IMR-90 (cell line): ENCODE measurements at regions not wholly inside any gene's neighbourhood (a gene's known extent, or its start where the extent isn't known, plus 50 kb on each side); places are given as distances from the start of the nearest gene placed in this dataset.

Experiments
- BHLHE40 ChIP-seq: fragments of 150-350 bp; IDR thresholded peaks from 2 replicates; pipeline ENCODE4 v1.6.1; 2016; ENCODE audit warnings: mild to moderate bottlenecking, low read depth, low read length
- FOS ChIP-seq: fragments of 150-350 bp; IDR thresholded peaks from 2 replicates; pipeline ENCODE4 v1.6.1; 2016; ENCODE audit warnings: low read depth, low read length
- MAFK ChIP-seq: IDR thresholded peaks from 2 replicates; pipeline ENCODE4 v1.6.1; 2012; ENCODE audit warnings: low read depth, low read length, improper control_type of control experiment
- MXI1 ChIP-seq: IDR thresholded peaks from 2 replicates; pipeline ENCODE4 v1.6.1; 2012; ENCODE audit warnings: low read depth, mild to moderate bottlenecking, low read length, moderate library complexity, borderline replicate concordance
- RAD21 ChIP-seq: IDR thresholded peaks from 2 replicates; pipeline ENCODE4 v1.6.1; 2012; ENCODE audit warnings: low read length, improper control_type of control experiment
- TF ChIP-seq, protein P1 (sequence below): conservative IDR thresholded peaks from 2 replicates; pipeline ENCODE4 v1.5.1; 2012; ENCODE audit warnings: mild to moderate bottlenecking, low read depth, low read length, improper control_type of control experiment
- TF ChIP-seq, protein P2 (sequence below): fragments of 150-350 bp; IDR thresholded peaks from 2 replicates; pipeline ENCODE4 v1.6.1; 2016; ENCODE audit warnings: low read depth, mild to moderate bottlenecking, low read length, moderate library complexity, borderline replicate concordance

GRCh38 chr15:85977586-85977985 is 102.1 kb upstream of the AGBL1 start:
- TF ChIP-seq, protein P1, sequence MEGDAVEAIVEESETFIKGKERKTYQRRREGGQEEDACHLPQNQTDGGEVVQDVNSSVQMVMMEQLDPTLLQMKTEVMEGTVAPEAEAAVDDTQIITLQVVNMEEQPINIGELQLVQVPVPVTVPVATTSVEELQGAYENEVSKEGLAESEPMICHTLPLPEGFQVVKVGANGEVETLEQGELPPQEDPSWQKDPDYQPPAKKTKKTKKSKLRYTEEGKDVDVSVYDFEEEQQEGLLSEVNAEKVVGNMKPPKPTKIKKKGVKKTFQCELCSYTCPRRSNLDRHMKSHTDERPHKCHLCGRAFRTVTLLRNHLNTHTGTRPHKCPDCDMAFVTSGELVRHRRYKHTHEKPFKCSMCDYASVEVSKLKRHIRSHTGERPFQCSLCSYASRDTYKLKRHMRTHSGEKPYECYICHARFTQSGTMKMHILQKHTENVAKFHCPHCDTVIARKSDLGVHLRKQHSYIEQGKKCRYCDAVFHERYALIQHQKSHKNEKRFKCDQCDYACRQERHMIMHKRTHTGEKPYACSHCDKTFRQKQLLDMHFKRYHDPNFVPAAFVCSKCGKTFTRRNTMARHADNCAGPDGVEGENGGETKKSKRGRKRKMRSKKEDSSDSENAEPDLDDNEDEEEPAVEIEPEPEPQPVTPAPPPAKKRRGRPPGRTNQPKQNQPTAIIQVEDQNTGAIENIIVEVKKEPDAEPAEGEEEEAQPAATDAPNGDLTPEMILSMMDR: no peak
- TF ChIP-seq MAFK (no peak), FOS (no peak), MXI1 (no peak), BHLHE40 (no peak), RAD21 (no peak)
- TF ChIP-seq, protein P2, sequence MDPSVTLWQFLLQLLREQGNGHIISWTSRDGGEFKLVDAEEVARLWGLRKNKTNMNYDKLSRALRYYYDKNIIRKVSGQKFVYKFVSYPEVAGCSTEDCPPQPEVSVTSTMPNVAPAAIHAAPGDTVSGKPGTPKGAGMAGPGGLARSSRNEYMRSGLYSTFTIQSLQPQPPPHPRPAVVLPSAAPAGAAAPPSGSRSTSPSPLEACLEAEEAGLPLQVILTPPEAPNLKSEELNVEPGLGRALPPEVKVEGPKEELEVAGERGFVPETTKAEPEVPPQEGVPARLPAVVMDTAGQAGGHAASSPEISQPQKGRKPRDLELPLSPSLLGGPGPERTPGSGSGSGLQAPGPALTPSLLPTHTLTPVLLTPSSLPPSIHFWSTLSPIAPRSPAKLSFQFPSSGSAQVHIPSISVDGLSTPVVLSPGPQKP: no peak
